Heart left ventricle (tissue), 16 donors: ENCODE measurements at regions not wholly inside any gene's neighbourhood (a gene's known extent, or its start where the extent isn't known, plus 50 kb on each side); places are given as distances from the start of the nearest gene placed in this dataset.

Experiments
- ATAC-seq, 4 donors: fragments of 200-7000 bp; cut with Tn5 transposase; one replicate each; pipeline ENCODE4 v1.9.1; 2020 to 2022; ENCODE audit warnings: moderate library complexity in 4 of 4, mild to moderate bottlenecking in 3 of 4, moderate number of reproducible peaks in 1 of 4
- DNase-seq, 5 donors: peaks; one replicate each; pipeline ENCODE4 v3.0.0-alpha.2; 2020
- H3K27ac ChIP-seq, 12 donors: fragments of 200-600 bp; sonication (generic) in 4 of 12; one replicate each; pipeline versions ENCODE4 v1.5.0 to v1.8.0; 2016 to 2022; ENCODE audit warnings: mild to moderate bottlenecking in 2 of 12
- H3K27me3 ChIP-seq, 9 donors: fragments of 200-600 bp; sonication (generic) in 2 of 9; one replicate each; pipeline versions ENCODE4 v1.5.1 to v1.8.0; 2016 to 2022; ENCODE audit warnings: mild to moderate bottlenecking in 3 of 9
- H3K36me3 ChIP-seq, 9 donors: fragments of 200-600 bp; sonication (generic) in 2 of 9; one replicate each; pipeline versions ENCODE4 v1.5.0 to v1.8.0; 2018 to 2022; ENCODE audit warnings: mild to moderate bottlenecking in 2 of 9
- H3K4me1 ChIP-seq, 12 donors: fragments of 200-600 bp; sonication (generic) in 4 of 12; one replicate each; pipeline versions ENCODE4 v1.5.0 to v1.8.0; 2016 to 2022; ENCODE audit warnings: mild to moderate bottlenecking in 3 of 12
- H3K4me3 ChIP-seq, 12 donors: fragments of 200-600 bp; sonication (generic) in 4 of 12; one replicate each; pipeline versions ENCODE4 v1.5.0 to v1.8.0; 2017 to 2022; ENCODE audit warnings: mild to moderate bottlenecking in 9 of 12, moderate library complexity in 4 of 12
- H3K9me3 ChIP-seq, 12 donors: fragments of 200-600 bp; sonication (generic) in 4 of 12; one replicate each; pipeline versions ENCODE4 v1.5.0 to v1.8.0; 2016 to 2022; ENCODE audit warnings: mild to moderate bottlenecking in 1 of 12
- POLR2A ChIP-seq, 2 donors: fragments of 450-650 bp; IDR thresholded peaks; one replicate each; pipeline ENCODE4 v1.6.1; 2017; ENCODE audit warnings: antibody characterized with exemption in 2 of 2, mild to moderate bottlenecking in 2 of 2, moderate library complexity in 2 of 2
- WGBS, 4 donors: extraction: QIAGEN DNeasy Blood & Tissue Kit in 2 of 4; methylation state at CpG; one replicate each; pipeline versions ENCODE4 v1.1.5 to v1.1.7; 2013 to 2018; 5-methylcytosine and 5-hydroxymethylcytosine counted together
- intact Hi-C, 10 donors: fragments of 100-400 bp; cut with DNase I; formaldehyde crosslinking; loops; one replicate each; pipeline versions ENCODE4 v1.11.1 to v1.14.2; 2022
- TF ChIP-seq, protein P1 (sequence below), 12 donors: fragments of 200-600 bp; sonication (generic) in 4 of 12; IDR thresholded peaks; one replicate each; pipeline versions ENCODE4 v1.5.0 to v1.8.0; 2018 to 2022; ENCODE audit warnings: antibody characterized with exemption in 12 of 12, mild to moderate bottlenecking in 5 of 12
- donor health status: ischemic (EF 13 %, LVEDD 7.1; RV severe dilation, severe dysfunction).
- donor health status: healthy with polysubstance abuse.
- donor health status: DM: no; HTN: yes; CAD: no.
- donor health status: DM: no; HTN: no; CAD: no.
- donor health status: ischemic (EF 25% LVEDD 6.9; RV normal size, moderate dysfunction).
- donor health status: ischemic (EF 25% LVEDD 5.7; RV mildly dilated, moderate dysfunction).
- donor health status: healthy.
- donor health status: DM: yes; HTN: yes; CAD: no.
- donor health status: ischemic (EF 35%, LVEDD 5.7; RV mildly dilated, moderate dysfunction).
- donor health status: nonischemic (EF 11% LVEDD 7.7; RV severe dilation, severe dysfunction).
- donor health status: DM: yes; HTN: yes; CAD: no.
- donor health status: PGD.
- donor health status: ischemic (EF 29% LVEDD 5.4; RV normal size, mild dysfunction).
- donor health status: nonischemic (EF 23%, LVEDD 6.1; RV moderate dilation, normal function).

DNA sequence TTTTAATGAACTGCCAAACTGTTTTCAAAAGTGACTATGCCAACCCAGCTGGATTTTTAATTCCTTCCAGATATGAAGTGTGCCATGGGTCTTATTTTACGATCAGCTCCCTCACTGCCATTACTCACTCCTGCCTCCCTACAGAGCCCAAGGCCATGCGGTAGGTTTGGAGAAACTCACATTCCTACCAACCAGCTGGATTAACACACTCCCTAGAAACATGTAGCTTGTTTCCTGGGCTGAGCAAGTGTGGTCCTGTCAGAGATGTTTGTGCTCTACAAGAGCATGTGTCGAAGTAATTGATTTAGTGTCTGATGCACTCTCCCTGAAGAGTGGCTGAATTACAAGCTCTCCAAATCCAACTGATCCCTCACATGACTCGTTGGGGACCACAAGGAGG, 82.5 kb downstream of the SPP2 start:
- intact Hi-C loops = loop anchor here in 7 of 10 donors (5.0 to 10.0 kb wide), 7 partner anchors 132 to 992 kb away; no protein-coding TSS in a partner anchor
- Histone ChIP-seq H3K4me1 (no peaks in the 10 kb centered on the region), H3K36me3 (no peaks in the 10 kb centered on the region), H3K9me3 (no peaks in the 10 kb centered on the region), H3K27ac (no peak overlapping the region), H3K4me3 (no peak overlapping the region), H3K27me3 (peaks cover 0 to 32% (median 6%) of the 10 kb centered on the region in 9 donors)
- DNase-seq = no peak
- WGBS, 4 donors = 70 to 75% (median 73%) methylated on average over 4 of the region's 4 CpGs
- no peak for ATAC-seq
- no peak for TF ChIP-seq POLR2A (IDR thresholded peaks at IDR 0.05)
- TF ChIP-seq, protein P1, sequence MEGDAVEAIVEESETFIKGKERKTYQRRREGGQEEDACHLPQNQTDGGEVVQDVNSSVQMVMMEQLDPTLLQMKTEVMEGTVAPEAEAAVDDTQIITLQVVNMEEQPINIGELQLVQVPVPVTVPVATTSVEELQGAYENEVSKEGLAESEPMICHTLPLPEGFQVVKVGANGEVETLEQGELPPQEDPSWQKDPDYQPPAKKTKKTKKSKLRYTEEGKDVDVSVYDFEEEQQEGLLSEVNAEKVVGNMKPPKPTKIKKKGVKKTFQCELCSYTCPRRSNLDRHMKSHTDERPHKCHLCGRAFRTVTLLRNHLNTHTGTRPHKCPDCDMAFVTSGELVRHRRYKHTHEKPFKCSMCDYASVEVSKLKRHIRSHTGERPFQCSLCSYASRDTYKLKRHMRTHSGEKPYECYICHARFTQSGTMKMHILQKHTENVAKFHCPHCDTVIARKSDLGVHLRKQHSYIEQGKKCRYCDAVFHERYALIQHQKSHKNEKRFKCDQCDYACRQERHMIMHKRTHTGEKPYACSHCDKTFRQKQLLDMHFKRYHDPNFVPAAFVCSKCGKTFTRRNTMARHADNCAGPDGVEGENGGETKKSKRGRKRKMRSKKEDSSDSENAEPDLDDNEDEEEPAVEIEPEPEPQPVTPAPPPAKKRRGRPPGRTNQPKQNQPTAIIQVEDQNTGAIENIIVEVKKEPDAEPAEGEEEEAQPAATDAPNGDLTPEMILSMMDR (IDR thresholded peaks at IDR 0.05) = no peak

DNA sequence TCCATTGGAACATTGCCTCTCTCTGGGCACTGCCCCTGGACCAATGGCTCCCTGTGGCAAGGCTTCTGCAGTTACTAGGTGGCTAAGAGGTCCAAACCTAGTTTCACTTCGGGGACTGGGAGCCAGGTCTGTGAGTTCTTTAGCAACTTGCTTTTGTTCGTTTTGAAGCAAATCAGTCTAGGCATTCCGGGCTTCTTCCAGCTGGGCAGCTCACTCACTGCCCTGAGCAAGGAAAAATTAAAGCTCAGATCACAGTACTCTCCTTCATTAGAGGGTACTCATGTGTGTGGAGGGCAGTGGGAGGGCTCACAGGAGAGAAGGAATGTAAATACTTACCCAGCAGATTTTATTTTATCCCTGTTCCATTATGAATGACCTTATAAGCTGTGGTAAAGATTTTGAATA, 80.3 kb downstream of the SPP2 start:
- no peak overlapping the region for H3K27ac ChIP-seq
- no peaks in the 10 kb centered on the region for H3K9me3 ChIP-seq
- peaks cover 0 to 32% (median 6%) of the 10 kb centered on the region in 9 donors for H3K27me3 ChIP-seq
- no peaks in the 10 kb centered on the region for H3K4me1 ChIP-seq
- intact Hi-C loops = loop anchor here in 7 of 10 donors (5.0 to 10.0 kb wide), 7 partner anchors 134 to 994 kb away; no protein-coding TSS in a partner anchor
- ATAC-seq (no peak), DNase-seq (no peak)
- TF ChIP-seq, protein P1 (IDR thresholded peaks at IDR 0.05) = no peak
- TF ChIP-seq POLR2A (IDR thresholded peaks at IDR 0.05) = no peak
- H3K36me3 ChIP-seq = no peaks in the 10 kb centered on the region
- H3K4me3 ChIP-seq = no peak overlapping the region
- WGBS, 4 donors = 68 to 78% (median 72%) methylated on average over 3 of the region's 3 CpGs

DNA sequence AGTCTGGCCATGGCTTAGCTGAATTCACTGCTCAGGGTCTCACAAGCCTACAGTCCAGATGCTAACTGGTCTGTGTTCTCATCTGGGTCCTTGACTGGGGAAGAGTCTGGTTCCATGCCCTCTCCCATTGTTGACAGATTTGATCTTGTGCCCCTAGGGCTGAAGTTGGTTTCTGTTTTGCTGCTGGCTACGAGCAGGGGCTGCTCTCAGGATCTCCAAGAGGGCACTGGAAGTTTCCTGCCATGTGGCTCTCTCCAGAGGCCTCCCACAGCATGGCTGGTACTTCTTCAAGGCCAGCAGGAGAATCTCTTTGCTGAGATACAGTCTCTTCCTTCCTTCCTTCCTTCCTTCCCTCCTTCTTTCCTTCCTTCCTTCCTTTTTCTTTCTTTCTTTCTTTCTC, 78.1 kb downstream of the SPP2 start:
- H3K27me3 ChIP-seq = peaks cover 0 to 15% (median 0%) of the 10 kb centered on the region in 9 donors

More for the DNA sequence above, 78.1 kb downstream of the SPP2 start:
- H3K36me3 ChIP-seq = no peaks in the 10 kb centered on the region
- H3K27ac ChIP-seq = no peak overlapping the region
- H3K4me3 ChIP-seq = no peak overlapping the region
- no peak for TF ChIP-seq POLR2A (IDR thresholded peaks at IDR 0.05)
- TF ChIP-seq, protein P1 (IDR thresholded peaks at IDR 0.05) = no peak
- WGBS, 4 donors = 46 to 63% (median 59%) methylated on average over 1 of the region's 1 CpG
- no peaks in the 10 kb centered on the region for H3K4me1 ChIP-seq
- no peak for DNase-seq
- no peak for ATAC-seq
- intact Hi-C loops = no loop called here
- H3K9me3 ChIP-seq = no peaks in the 10 kb centered on the region
